Rectal smooth muscle tissue (tissue), 1 donor: ENCODE measurements at regions not wholly inside any gene's neighbourhood (a gene's known extent, or its start where the extent isn't known, plus 50 kb on each side); places are given as distances from the start of the nearest gene placed in this dataset.

ENCODE experiments used
- H3K27ac ChIP-seq: one replicate; pipeline ENCODE4 v1.7.0; 2013; ENCODE audit warnings: low read depth, low read length, inconsistent platforms
- H3K27me3 ChIP-seq: one replicate; pipeline ENCODE4 v1.7.0; 2013; ENCODE audit warnings: low read length; ENCODE audit not compliant: control insufficient read depth, insufficient read depth
- H3K36me3 ChIP-seq: one replicate; pipeline ENCODE4 v1.7.0; 2013; ENCODE audit warnings: low read length; ENCODE audit not compliant: control insufficient read depth, insufficient read depth
- H3K4me1 ChIP-seq: one replicate; pipeline ENCODE4 v1.7.0; 2013; ENCODE audit warnings: low read length; ENCODE audit not compliant: control insufficient read depth, insufficient read depth
- H3K4me3 ChIP-seq: one replicate; pipeline ENCODE4 v1.7.0; 2013; ENCODE audit warnings: low read length
- H3K9ac ChIP-seq: one replicate; pipeline ENCODE4 v1.7.0; 2013; ENCODE audit warnings: low read length

GRCh38 chr15:47362118-47362905 lies 355.0 kb upstream of the SEMA6D start:
- Histone ChIP-seq H3K4me1 (no peaks in the 10 kb centered on the region), H3K27ac (no peak overlapping the region), H3K4me3 (no peak overlapping the region), H3K36me3 (no peaks in the 10 kb centered on the region), H3K27me3 (no peaks in the 10 kb centered on the region), H3K9ac (no peak overlapping the region)

GRCh38 chr15:47363653-47364052 lies 353.7 kb upstream of the SEMA6D start:
- no peaks in the 10 kb centered on the region for H3K36me3 ChIP-seq
- H3K4me3 ChIP-seq = no peak overlapping the region
- H3K27me3 ChIP-seq = no peaks in the 10 kb centered on the region
- H3K9ac ChIP-seq = no peak overlapping the region
- H3K27ac ChIP-seq = no peak overlapping the region
- H3K4me1 ChIP-seq = no peaks in the 10 kb centered on the region

DNA sequence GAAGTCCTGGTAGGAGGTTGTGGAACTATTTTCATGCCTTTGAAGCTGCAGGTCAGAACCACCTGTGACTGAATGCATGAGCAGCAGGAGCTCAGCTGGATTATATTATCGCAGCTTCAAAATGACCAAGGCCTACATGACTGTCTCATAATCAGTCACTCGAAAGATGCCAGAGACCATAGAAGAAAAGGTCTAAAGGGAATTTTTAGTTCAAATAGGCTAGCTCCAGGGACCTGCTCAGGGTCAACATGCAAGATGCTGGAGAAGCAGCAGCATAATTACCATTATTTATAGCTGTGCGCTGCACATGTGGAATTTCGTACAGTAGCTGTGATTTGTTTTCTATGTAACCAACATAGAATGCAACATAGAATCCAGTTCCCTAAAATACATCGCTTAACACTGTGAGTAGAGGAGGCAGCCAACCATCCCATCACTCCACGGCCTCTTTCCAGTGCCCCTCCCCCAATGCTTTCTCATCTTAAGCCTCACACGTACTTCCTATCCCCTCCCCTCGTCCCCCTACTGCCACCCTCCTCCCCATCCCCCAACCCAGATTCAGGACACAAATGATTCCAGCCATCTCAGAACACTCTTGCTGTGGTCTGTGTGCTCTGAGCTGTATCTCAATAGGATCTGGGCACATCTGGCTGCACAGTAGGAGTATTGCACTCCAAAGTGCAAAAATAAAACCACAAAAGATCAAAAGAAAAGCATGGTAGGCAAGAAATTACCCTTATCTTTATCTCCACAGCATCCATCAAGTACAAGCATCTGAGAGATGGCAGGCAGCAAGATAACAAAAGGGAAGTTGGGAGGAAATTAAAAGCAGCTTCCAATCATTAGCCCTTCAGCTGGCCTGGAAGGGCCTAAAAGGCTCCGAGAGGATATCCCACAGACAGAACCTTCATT lies 352.8 kb upstream of the SEMA6D start:
- no peak overlapping the region for H3K4me3 ChIP-seq
- H3K27ac ChIP-seq = no peak overlapping the region
- H3K4me1 ChIP-seq = no peaks in the 10 kb centered on the region
- no peaks in the 10 kb centered on the region for H3K27me3 ChIP-seq
- no peaks in the 10 kb centered on the region for H3K36me3 ChIP-seq
- no peak overlapping the region for H3K9ac ChIP-seq

DNA sequence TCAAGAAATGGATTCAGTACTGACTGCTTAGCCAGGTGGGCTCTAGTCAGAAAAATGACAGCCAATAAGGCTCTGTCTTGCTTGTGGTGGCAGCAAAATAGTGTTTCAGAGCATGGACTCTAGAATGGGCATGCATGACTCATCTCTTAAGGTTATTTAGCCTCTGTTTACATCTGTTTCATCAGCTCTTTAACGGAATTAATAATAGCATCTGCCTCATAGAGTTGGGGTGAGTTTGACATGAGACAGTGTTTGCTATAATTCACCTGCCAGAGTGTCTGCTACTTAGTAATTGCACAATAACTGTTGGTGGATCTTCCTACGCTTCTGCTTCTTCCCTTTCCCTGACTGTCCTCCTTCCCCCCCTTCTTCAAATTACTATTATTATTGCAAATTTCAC lies 350.4 kb upstream of the SEMA6D start:
- Histone ChIP-seq H3K4me1 (no peaks in the 10 kb centered on the region), H3K36me3 (no peaks in the 10 kb centered on the region), H3K27ac (no peak overlapping the region), H3K27me3 (no peaks in the 10 kb centered on the region), H3K4me3 (no peak overlapping the region), H3K9ac (no peak overlapping the region)

GRCh38 chr15:47367726-47368390 lies 349.4 kb upstream of the SEMA6D start:
- H3K36me3 ChIP-seq = no peaks in the 10 kb centered on the region
- H3K4me1 ChIP-seq = no peaks in the 10 kb centered on the region

DNA sequence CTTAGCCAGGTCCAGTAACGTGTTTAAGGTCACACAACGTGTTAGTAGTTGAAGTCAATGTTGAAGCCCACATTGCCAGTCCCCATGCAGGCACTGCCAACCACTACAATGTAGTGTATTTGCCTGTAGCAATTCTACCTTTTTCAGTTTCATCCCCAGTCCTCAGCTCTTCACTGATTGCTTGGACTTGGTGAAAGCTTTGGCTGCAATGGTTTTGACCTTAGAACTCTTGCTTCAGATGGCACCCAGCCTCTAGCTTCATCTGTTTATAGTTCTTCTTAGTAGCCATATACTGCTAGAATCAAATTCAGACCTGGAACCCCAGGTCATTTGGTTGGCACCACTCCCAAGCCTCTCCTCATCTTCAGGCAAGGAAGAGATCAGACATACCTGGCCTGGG lies 345.4 kb upstream of the SEMA6D start:
- Histone ChIP-seq H3K27ac (no peak overlapping the region), H3K4me1 (no peaks in the 10 kb centered on the region), H3K27me3 (no peaks in the 10 kb centered on the region), H3K9ac (no peak overlapping the region), H3K36me3 (no peaks in the 10 kb centered on the region), H3K4me3 (no peak overlapping the region)

More at GRCh38 chr15:47367726-47368390, 349.4 kb upstream of the SEMA6D start:
- Histone ChIP-seq H3K27me3 (no peaks in the 10 kb centered on the region), H3K4me3 (no peak overlapping the region), H3K9ac (no peak overlapping the region), H3K27ac (no peak overlapping the region)

DNA sequence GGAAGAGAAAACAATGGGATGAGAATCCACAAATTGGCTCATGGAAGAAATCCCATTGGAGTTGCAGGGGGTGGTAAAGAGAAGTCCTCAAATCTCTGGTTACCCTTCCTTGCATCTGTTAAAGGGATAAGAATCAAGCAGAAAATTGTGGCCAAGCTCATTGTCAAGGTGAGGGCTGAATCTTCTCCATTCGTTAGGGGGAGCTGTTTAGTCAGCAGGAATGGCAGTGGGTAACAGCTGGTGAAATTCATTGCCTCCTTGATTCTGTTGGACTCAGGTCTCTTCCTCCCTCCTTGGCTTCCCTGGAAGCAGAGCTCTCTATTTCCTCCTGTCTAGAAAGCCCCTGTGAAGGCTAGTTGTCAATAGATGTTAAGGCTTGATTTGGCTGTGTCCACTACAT lies 343.1 kb upstream of the SEMA6D start:
- Histone ChIP-seq H3K4me1 (no peaks in the 10 kb centered on the region), H3K9ac (no peak overlapping the region), H3K27ac (no peak overlapping the region), H3K27me3 (no peaks in the 10 kb centered on the region), H3K36me3 (no peaks in the 10 kb centered on the region), H3K4me3 (no peak overlapping the region)

- Histone ChIP-seq H3K36me3 (no peaks in the 10 kb centered on the region), H3K27ac (no peak overlapping the region), H3K4me1 (no peaks in the 10 kb centered on the region), H3K27me3 (no peaks in the 10 kb centered on the region), H3K9ac (no peak overlapping the region), H3K4me3 (no peak overlapping the region)
Measured at GRCh38 chr15:47376190-47376589, 341.1 kb upstream of the SEMA6D start.

DNA sequence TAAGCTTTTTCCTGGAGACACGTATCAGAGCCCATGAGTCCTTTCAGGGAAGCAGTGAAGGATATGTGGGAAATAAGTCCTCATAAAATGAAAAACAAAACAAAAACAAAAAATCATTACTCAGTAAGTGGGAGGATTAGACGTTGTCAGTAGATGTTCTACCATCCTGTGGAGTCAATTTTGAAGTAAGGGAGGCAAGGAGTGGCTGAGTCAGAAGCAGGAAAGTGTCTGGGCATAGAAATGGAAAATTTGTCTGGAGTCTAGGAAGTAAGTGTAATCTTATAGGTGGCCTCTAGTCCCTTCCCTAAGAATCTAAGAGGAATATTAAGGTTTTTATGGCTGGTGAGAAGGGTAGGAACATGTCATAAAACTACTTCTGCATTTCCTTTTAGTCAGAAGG lies 339.8 kb upstream of the SEMA6D start:
- no peak overlapping the region for H3K9ac ChIP-seq
- no peak overlapping the region for H3K4me3 ChIP-seq
- H3K27me3 ChIP-seq = no peaks in the 10 kb centered on the region
- H3K36me3 ChIP-seq = no peaks in the 10 kb centered on the region
- H3K4me1 ChIP-seq = no peaks in the 10 kb centered on the region
- no peak overlapping the region for H3K27ac ChIP-seq

GRCh38 chr15:47378527-47378926 lies 338.8 kb upstream of the SEMA6D start:
- Histone ChIP-seq H3K36me3 (no peaks in the 10 kb centered on the region), H3K27me3 (no peaks in the 10 kb centered on the region), H3K27ac (no peak overlapping the region), H3K4me1 (no peaks in the 10 kb centered on the region), H3K4me3 (no peak overlapping the region), H3K9ac (no peak overlapping the region)

GRCh38 chr15:47383102-47383501 lies 334.2 kb upstream of the SEMA6D start:
- Histone ChIP-seq H3K27ac (no peak overlapping the region), H3K4me3 (no peak overlapping the region), H3K4me1 (no peaks in the 10 kb centered on the region), H3K27me3 (no peaks in the 10 kb centered on the region), H3K9ac (no peak overlapping the region), H3K36me3 (no peaks in the 10 kb centered on the region)

DNA sequence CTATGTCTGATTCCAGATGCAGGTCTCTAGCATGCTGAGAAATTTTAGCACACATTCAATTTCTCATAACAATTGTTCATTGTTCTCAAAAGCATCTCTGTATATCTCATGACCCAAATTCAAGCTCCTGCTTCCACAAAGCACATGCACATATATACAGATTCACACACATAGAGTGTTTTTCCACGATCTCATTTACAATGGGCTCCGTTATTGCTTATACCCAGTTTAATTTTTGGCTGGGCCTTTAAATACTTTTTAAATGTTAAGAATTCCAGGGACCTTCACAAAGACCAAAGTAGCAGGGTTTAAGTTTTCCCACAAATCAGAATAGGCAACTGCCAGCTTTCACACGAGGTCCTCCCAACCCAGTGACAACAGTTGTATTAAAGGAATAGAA lies 333.5 kb upstream of the SEMA6D start:
- Histone ChIP-seq H3K4me3 (no peak overlapping the region), H3K36me3 (no peaks in the 10 kb centered on the region), H3K4me1 (no peaks in the 10 kb centered on the region), H3K27me3 (no peaks in the 10 kb centered on the region), H3K27ac (no peak overlapping the region), H3K9ac (no peak overlapping the region)
